ENCODE measurements at regions not wholly inside any gene's neighbourhood (a gene's known extent, or its start where the extent isn't known, plus 50 kb on each side); places are given as distances from the start of the nearest gene placed in this dataset.

GRCh38 chrX:6821730-6822129 lies 286.8 kb upstream of the VCX3A start:
- no peak for ATAC-seq
- H3K27me3 Mint-ChIP-seq (ENCODE audit: low read depth), result no peaks in the 10 kb centered on the region
- no peaks in the 10 kb centered on the region for H3K4me1 Mint-ChIP-seq (ENCODE audit: low read depth)
- H3K27ac Mint-ChIP-seq, result no peak overlapping the region
- ChIA-PET CTCF (no interaction called here), POLR2A (no interaction called here)
- no peaks in the 10 kb centered on the region for H3K9me3 Mint-ChIP-seq (ENCODE audit: insufficient read depth)
- H3K36me3 Mint-ChIP-seq (ENCODE audit: low read depth), result no peaks in the 10 kb centered on the region
- no peak overlapping the region for H3K4me3 Mint-ChIP-seq
- DNase-seq, result no peak

- ATAC-seq (no peak), DNase-seq (no peak)
- POLR2A ChIA-PET, result no interaction called here
- Mint-ChIP-seq H3K9me3 (ENCODE audit: insufficient read depth) (no peaks in the 10 kb centered on the region), H3K27ac (no peak overlapping the region), H3K27me3 (ENCODE audit: low read depth) (no peaks in the 10 kb centered on the region), H3K36me3 (ENCODE audit: low read depth) (no peaks in the 10 kb centered on the region), H3K4me3 (no peak overlapping the region), H3K4me1 (ENCODE audit: low read depth) (no peaks in the 10 kb centered on the region)
- CTCF ChIA-PET, result no interaction called here
These were observed 279.0 kb upstream of the VCX3A start for GRCh38 chrX:6813836-6814370.

- H3K27me3 Mint-ChIP-seq (ENCODE audit: low read depth), result no peaks in the 10 kb centered on the region
- no peaks in the 10 kb centered on the region for H3K4me1 Mint-ChIP-seq (ENCODE audit: low read depth)
- no peaks in the 10 kb centered on the region for H3K9me3 Mint-ChIP-seq (ENCODE audit: insufficient read depth)
- no peak overlapping the region for H3K4me3 Mint-ChIP-seq
- CTCF ChIA-PET, result no interaction called here
- no peak for ATAC-seq
- no peak for DNase-seq
- H3K27ac Mint-ChIP-seq, result no peak overlapping the region
- no peaks in the 10 kb centered on the region for H3K36me3 Mint-ChIP-seq (ENCODE audit: low read depth)
- POLR2A ChIA-PET, result no interaction called here
These were observed 277.2 kb upstream of the VCX3A start for GRCh38 chrX:6812087-6812486.

GRCh38 chrX:6810776-6811175 lies 275.9 kb upstream of the VCX3A start:
- Mint-ChIP-seq H3K4me3 (no peak overlapping the region), H3K27ac (no peak overlapping the region), H3K36me3 (ENCODE audit: low read depth) (no peaks in the 10 kb centered on the region), H3K4me1 (ENCODE audit: low read depth) (no peaks in the 10 kb centered on the region), H3K9me3 (ENCODE audit: insufficient read depth) (no peaks in the 10 kb centered on the region), H3K27me3 (ENCODE audit: low read depth) (no peaks in the 10 kb centered on the region)
- ChIA-PET CTCF (no interaction called here), POLR2A (no interaction called here)
- DNase-seq, result no peak
- ATAC-seq, result no peak

GRCh38 chrX:6803607-6804006 lies 268.7 kb upstream of the VCX3A start:
- CTCF ChIA-PET, result no interaction called here
- no peaks in the 10 kb centered on the region for H3K36me3 Mint-ChIP-seq (ENCODE audit: low read depth)
- DNase-seq (no peak), ATAC-seq (no peak)
- no peaks in the 10 kb centered on the region for H3K9me3 Mint-ChIP-seq (ENCODE audit: insufficient read depth)
- POLR2A ChIA-PET, result interaction anchor here (0.5 kb wide), 1 partner anchor 307 kb away, joined by 3 read pairs; no protein-coding TSS in a partner anchor
- H3K4me1 Mint-ChIP-seq (ENCODE audit: low read depth), result no peaks in the 10 kb centered on the region
- no peaks in the 10 kb centered on the region for H3K27me3 Mint-ChIP-seq (ENCODE audit: low read depth)
- no peak overlapping the region for H3K27ac Mint-ChIP-seq
- no peak overlapping the region for H3K4me3 Mint-ChIP-seq

- DNase-seq, result no peak
- Mint-ChIP-seq H3K4me1 (ENCODE audit: low read depth) (no peaks in the 10 kb centered on the region), H3K4me3 (no peak overlapping the region), H3K36me3 (ENCODE audit: low read depth) (no peaks in the 10 kb centered on the region), H3K27me3 (ENCODE audit: low read depth) (no peaks in the 10 kb centered on the region), H3K27ac (no peak overlapping the region), H3K9me3 (ENCODE audit: insufficient read depth) (no peaks in the 10 kb centered on the region)
- ChIA-PET CTCF (no interaction called here), POLR2A (no interaction called here)
- no peak for ATAC-seq
These were observed 258.1 kb upstream of the VCX3A start for GRCh38 chrX:6793000-6793399.

GRCh38 chrX:6783912-6784311 lies 249.0 kb upstream of the VCX3A start:
- Mint-ChIP-seq H3K9me3 (ENCODE audit: insufficient read depth) (no peaks in the 10 kb centered on the region), H3K4me1 (ENCODE audit: low read depth) (no peaks in the 10 kb centered on the region), H3K27ac (no peak overlapping the region), H3K36me3 (ENCODE audit: low read depth) (no peaks in the 10 kb centered on the region), H3K27me3 (ENCODE audit: low read depth) (no peaks in the 10 kb centered on the region), H3K4me3 (no peak overlapping the region)
- ATAC-seq (no peak), DNase-seq (no peak)
- ChIA-PET CTCF (no interaction called here), POLR2A (no interaction called here)

GRCh38 chrX:6782831-6783230 lies 247.9 kb upstream of the VCX3A start:
- Mint-ChIP-seq H3K9me3 (ENCODE audit: insufficient read depth) (no peaks in the 10 kb centered on the region), H3K27ac (no peak overlapping the region), H3K27me3 (ENCODE audit: low read depth) (no peaks in the 10 kb centered on the region), H3K4me1 (ENCODE audit: low read depth) (no peaks in the 10 kb centered on the region), H3K36me3 (ENCODE audit: low read depth) (no peaks in the 10 kb centered on the region), H3K4me3 (no peak overlapping the region)
- ChIA-PET POLR2A (no interaction called here), CTCF (no interaction called here)
- ATAC-seq, result no peak
- DNase-seq, result no peak

GRCh38 chrX:6778544-6779503 lies 243.9 kb upstream of the VCX3A start:
- no peak overlapping the region for H3K4me3 Mint-ChIP-seq
- H3K36me3 Mint-ChIP-seq (ENCODE audit: low read depth), result no peaks in the 10 kb centered on the region
- no peaks in the 10 kb centered on the region for H3K9me3 Mint-ChIP-seq (ENCODE audit: insufficient read depth)
- no peak overlapping the region for H3K27ac Mint-ChIP-seq
- DNase-seq, result no peak
- H3K4me1 Mint-ChIP-seq (ENCODE audit: low read depth), result no peaks in the 10 kb centered on the region
- ATAC-seq, result no peak
- H3K27me3 Mint-ChIP-seq (ENCODE audit: low read depth), result no peaks in the 10 kb centered on the region
- POLR2A ChIA-PET, result no interaction called here
- CTCF ChIA-PET, result no interaction called here

- no peaks in the 10 kb centered on the region for H3K27me3 Mint-ChIP-seq (ENCODE audit: low read depth)
- H3K4me3 Mint-ChIP-seq, result no peak overlapping the region
- no peaks in the 10 kb centered on the region for H3K36me3 Mint-ChIP-seq (ENCODE audit: low read depth)
- ChIA-PET POLR2A (no interaction called here), CTCF (no interaction called here)
- ATAC-seq (no peak), DNase-seq (no peak)
- no peak overlapping the region for H3K27ac Mint-ChIP-seq
- no peaks in the 10 kb centered on the region for H3K9me3 Mint-ChIP-seq (ENCODE audit: insufficient read depth)
- no peaks in the 10 kb centered on the region for H3K4me1 Mint-ChIP-seq (ENCODE audit: low read depth)
These were observed 242.5 kb upstream of the VCX3A start for GRCh38 chrX:6777238-6778002.

- Mint-ChIP-seq H3K4me1 (ENCODE audit: low read depth) (no peaks in the 10 kb centered on the region), H3K9me3 (ENCODE audit: insufficient read depth) (no peaks in the 10 kb centered on the region), H3K27me3 (ENCODE audit: low read depth) (no peaks in the 10 kb centered on the region), H3K36me3 (ENCODE audit: low read depth) (no peaks in the 10 kb centered on the region), H3K4me3 (no peak overlapping the region), H3K27ac (no peak overlapping the region)
- POLR2A ChIA-PET, result no interaction called here
- CTCF ChIA-PET, result no interaction called here
- DNase-seq (no peak), ATAC-seq (no peak)
These were observed 236.0 kb upstream of the VCX3A start for GRCh38 chrX:6770936-6771335.

GRCh38 chrX:6768881-6769280 lies 234.0 kb upstream of the VCX3A start:
- Mint-ChIP-seq H3K27me3 (ENCODE audit: low read depth) (no peaks in the 10 kb centered on the region), H3K36me3 (ENCODE audit: low read depth) (no peaks in the 10 kb centered on the region), H3K9me3 (ENCODE audit: insufficient read depth) (no peaks in the 10 kb centered on the region), H3K4me3 (no peak overlapping the region), H3K27ac (no peak overlapping the region), H3K4me1 (ENCODE audit: low read depth) (no peaks in the 10 kb centered on the region)
- CTCF ChIA-PET, result no interaction called here
- POLR2A ChIA-PET, result no interaction called here
- ATAC-seq (no peak), DNase-seq (no peak)
